GM12873 (cell line): ENCODE measurements at regions not wholly inside any gene's neighbourhood (a gene's known extent, or its start where the extent isn't known, plus 50 kb on each side); places are given as distances from the start of the nearest gene placed in this dataset.

Experiments used
- TF ChIP-seq, protein P1 (sequence below): IDR thresholded peaks from 2 replicates; pipeline ENCODE4 v1.5.1; 2012; ENCODE audit warnings: low read depth, mild to moderate bottlenecking, moderate library complexity, low read length, control low read depth; ENCODE audit not compliant: insufficient read depth; ENCODE audit errors: missing control alignments

DNA sequence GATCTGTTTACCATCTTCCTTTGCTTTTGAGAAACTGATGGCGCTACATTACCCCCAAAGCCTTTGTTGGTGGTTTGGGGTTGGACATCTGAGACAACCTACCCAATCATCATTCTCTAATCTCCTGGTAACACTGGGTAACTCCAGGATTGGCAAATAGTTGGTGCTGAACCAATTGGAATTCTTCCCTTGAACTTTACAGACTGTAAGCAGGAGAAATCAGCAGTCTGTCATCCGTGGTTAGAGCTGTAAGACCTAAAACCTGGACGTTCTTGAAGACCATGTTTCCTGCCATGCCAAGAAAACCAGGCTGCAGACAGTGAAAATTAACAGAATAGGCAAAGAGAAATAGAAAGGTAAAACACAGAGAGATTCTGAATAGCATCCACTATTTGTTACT is 398.8 kb upstream of the SALL1 start:
- TF ChIP-seq, protein P1, sequence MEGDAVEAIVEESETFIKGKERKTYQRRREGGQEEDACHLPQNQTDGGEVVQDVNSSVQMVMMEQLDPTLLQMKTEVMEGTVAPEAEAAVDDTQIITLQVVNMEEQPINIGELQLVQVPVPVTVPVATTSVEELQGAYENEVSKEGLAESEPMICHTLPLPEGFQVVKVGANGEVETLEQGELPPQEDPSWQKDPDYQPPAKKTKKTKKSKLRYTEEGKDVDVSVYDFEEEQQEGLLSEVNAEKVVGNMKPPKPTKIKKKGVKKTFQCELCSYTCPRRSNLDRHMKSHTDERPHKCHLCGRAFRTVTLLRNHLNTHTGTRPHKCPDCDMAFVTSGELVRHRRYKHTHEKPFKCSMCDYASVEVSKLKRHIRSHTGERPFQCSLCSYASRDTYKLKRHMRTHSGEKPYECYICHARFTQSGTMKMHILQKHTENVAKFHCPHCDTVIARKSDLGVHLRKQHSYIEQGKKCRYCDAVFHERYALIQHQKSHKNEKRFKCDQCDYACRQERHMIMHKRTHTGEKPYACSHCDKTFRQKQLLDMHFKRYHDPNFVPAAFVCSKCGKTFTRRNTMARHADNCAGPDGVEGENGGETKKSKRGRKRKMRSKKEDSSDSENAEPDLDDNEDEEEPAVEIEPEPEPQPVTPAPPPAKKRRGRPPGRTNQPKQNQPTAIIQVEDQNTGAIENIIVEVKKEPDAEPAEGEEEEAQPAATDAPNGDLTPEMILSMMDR = no peak

DNA sequence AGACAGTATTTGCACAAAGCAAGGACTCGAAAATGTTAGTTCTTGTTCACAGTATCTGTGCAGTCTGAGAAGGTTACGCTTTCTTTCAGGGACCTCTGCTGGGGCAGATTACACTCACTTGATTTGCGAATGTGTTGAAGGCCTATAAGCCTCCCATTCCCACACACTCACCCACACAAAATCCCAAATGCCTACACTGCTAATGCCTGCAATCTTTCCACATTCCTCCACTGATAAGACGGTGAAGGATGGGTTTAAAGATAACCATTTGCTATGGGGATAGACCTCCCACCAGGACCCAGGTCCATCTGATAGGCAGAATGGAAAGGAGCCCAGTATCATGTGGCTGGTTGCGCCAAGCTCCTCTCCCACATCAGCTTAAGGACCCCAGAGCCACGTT is 394.9 kb upstream of the SALL1 start:
- TF ChIP-seq, protein P1 = no peak

DNA sequence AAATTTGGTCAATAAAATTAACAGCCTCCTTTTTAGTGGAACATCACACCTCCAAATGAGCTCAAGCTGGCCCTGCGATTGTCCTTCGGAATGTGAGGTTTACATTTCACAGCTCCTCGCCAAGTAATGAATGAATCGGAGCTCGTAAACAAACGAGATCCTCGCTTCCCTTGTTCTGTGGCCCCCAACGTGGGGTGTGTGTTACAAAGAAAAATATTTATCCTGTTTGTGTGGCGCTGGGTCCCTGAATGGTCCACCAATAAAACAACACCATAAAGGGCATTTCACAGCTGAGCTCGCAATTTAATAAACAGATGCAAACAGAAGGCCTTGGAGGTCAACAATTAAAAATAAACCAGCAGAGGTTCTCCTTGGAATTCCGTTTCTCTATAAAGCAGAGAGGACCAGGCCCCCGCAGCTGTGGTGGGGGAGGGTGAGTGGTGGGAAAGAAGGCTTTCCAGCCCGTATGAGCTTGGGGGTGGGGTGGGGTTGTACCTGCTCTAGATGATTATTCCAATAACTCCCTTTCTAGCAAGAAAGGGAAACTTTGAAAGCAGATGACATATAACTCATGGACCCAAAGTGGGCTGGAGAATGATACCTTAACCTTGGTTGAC is 393.9 kb upstream of the SALL1 start:
- TF ChIP-seq, protein P1 = no peak

DNA sequence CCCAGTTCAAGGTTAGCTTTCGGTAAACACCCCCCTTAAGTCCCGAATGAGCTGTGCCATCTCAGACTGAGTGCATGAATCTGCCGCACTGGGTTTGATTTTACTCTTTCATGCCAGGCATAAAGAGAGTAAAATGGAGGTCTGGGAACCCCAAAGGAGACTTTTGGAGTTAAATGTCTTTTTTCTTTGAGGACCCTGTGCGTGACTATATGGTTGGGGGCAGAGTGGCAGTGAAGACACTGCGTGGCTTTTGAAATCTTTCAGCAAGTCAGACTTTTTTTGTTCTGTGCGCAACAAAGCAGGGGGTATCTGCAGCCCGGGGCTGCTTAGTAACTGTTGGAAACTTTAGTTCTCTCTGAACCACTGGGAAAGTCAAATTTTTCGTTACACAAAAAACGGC is 392.9 kb upstream of the SALL1 start:
- TF ChIP-seq, protein P1 = no peak

DNA sequence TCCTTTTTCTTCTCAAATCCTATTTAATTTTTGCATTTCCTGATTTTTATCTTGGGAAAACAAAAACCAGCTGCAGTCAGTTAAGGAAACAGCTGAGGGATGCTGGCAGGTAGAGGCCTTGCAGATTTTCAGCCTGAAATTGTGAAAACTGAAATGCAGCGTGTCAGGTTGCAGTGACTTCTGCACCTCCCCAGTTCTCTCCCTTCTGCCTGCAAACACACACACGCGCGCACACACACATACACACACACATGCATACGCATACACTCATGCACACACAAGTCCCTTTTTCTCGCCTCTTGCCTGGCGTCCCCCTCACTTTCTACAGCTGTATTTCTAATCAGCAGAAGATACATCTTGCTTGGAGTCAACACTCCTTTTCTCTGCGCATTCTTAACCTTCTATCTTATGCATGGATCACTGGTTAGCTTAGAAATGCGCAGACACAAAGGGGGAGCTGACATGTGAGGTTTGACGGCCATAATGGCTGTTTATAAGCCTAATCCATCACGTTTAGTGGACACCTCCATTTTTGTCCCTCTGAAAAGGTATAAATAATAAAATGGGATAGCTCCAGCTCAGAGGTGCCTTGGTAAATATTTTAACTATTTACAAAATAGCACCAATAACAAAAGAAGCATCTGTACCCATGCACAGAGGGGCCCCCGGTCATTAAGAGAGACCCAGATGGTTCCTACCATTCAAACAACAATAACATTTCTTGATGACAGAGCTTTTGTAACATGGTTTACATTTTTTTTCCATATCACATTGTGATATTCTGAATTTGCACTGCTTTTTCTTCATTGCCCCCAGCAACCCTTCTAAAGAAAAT is 392.1 kb upstream of the SALL1 start:
- TF ChIP-seq, protein P1 = no peak

DNA sequence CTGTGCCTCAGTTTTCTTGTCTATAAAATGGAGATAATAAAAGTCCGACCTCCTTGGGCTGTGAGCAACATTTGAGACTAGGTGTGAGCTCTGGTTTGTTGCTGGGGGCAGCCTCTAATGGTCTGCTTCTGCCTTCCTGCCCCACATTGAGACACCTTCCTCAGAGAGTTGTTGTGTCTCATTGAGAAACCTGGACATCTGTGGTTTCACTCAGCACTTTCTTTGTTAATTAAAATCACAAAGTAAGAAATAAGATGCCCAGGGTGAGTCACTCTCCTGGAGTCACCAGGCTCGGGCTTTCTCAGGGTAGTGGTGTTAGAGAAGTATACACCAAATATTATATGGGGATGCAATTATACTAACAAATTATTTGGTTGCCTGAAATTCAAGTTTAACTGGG is 389.2 kb upstream of the SALL1 start:
- TF ChIP-seq, protein P1 = no peak

DNA sequence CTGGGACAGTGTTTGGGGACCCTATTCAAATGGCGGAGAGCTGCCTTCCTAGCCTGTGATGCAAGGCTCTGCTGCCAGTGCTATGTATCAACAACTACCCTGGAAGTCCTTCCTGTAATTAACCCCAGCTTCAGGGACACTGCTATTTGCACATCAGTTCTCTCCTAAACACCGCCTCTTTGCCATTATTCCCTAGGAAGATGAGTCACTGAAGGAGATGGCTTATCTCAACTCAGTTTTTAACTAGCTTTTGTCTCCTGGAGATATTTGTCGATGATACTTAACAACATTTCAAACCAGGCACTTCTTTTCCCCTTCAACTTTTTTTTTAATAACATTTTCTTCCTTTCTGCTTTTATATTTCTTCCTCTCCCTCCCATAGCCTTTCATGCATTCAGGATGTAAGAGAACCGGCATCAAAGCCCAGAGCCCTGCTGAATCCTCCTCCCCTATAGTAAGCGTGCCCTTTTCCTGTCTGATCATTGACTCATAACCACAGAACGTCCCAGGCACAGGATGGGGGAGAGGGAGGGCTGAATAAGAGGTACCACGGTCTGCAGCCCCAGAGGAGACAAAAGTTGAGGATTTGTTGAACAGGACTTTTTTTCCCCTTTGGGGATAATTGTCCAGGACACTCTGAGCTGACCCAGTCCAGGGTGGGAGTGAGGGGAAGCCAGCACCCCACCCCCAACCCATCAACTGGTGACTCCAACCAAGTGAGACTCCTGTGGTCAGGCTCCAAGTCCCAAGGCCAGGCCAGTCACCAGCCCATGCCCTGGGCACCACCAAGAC is 387.8 kb upstream of the SALL1 start:
- TF ChIP-seq, protein P1 = no peak
